ENCODE measurements at regions not wholly inside any gene's neighbourhood (a gene's known extent, or its start where the extent isn't known, plus 50 kb on each side); places are given as distances from the start of the nearest gene placed in this dataset.

DNA sequence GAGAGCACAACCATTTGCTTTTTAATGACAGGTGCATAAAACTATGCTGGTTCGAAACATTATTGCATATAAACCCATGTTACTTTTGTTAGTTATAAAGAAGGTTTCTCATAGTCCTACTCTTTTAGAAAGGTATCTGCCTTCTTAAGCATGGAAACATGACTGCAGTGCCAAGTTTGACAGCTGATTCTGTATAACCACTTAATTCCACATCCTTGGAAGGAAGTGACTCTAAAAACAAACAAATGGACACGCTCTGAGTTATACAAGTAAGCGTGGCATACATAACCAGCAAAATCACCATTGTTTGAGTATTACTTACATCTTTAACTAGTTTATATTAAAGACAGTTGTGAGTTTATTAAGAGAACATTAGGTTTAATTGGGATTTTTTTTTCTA is 125.0 kb upstream of the HDGFL1 start:
- TF ChIP-seq, protein P1, sequence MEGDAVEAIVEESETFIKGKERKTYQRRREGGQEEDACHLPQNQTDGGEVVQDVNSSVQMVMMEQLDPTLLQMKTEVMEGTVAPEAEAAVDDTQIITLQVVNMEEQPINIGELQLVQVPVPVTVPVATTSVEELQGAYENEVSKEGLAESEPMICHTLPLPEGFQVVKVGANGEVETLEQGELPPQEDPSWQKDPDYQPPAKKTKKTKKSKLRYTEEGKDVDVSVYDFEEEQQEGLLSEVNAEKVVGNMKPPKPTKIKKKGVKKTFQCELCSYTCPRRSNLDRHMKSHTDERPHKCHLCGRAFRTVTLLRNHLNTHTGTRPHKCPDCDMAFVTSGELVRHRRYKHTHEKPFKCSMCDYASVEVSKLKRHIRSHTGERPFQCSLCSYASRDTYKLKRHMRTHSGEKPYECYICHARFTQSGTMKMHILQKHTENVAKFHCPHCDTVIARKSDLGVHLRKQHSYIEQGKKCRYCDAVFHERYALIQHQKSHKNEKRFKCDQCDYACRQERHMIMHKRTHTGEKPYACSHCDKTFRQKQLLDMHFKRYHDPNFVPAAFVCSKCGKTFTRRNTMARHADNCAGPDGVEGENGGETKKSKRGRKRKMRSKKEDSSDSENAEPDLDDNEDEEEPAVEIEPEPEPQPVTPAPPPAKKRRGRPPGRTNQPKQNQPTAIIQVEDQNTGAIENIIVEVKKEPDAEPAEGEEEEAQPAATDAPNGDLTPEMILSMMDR (IDR thresholded peaks at IDR 0.05; ENCODE audit: borderline replicate concordance, extremely low read depth, low read length, poor library complexity, severe bottlenecking): no peak
- TF ChIP-seq EZH2 (IDR thresholded peaks at IDR 0.05; ENCODE audit: borderline replicate concordance, low read depth, low read length, severe bottlenecking): no peak
